OCI-LY7 (cell line): ENCODE measurements at regions not wholly inside any gene's neighbourhood (a gene's known extent, or its start where the extent isn't known, plus 50 kb on each side); places are given as distances from the start of the nearest gene placed in this dataset.

Experiments used
- BruUV-seq: library from RNA; stranded (reverse); fragments of 400-500 nt; replicated peaks from 2 replicates; lab custom pipeline; 2021; lab: Mats Ljungman, UMichigan
- CTCF ChIA-PET: fragments of 300-600 bp; sonication (Branson Sonifier 250); formaldehyde crosslinking; loops from one replicate; lab custom pipeline; 2022; ENCODE audit warnings: antibody characterized with exemption; ENCODE audit not compliant: unreplicated experiment; lab: Charles Lee
- POLR2A ChIA-PET: fragments of 300-600 bp; sonication (Branson Sonifier 250); formaldehyde crosslinking; loops from one replicate; lab custom pipeline; 2022; ENCODE audit warnings: antibody characterized with exemption; lab: Charles Lee
- DNase-seq: peaks from one replicate; pipeline ENCODE4 v3.0.0-alpha.2; 2015; ENCODE audit warnings: low spot score
- H2AFZ ChIP-seq: fragments of 200-600 bp; sonication (generic), shearing (Covaris generic); 2 replicates; pipeline ENCODE4 v1.6.1; 2014; ENCODE audit warnings: mild to moderate bottlenecking, antibody characterized with exemption, low read length, moderate library complexity
- H3K27ac ChIP-seq: fragments of 200-600 bp; sonication (generic); 2 replicates; pipeline ENCODE4 v1.5.1; 2014; ENCODE audit warnings: mixed run types, low read depth, mild to moderate bottlenecking, moderate library complexity, low read length, inconsistent platforms; ENCODE audit not compliant: poor library complexity, severe bottlenecking
- H3K36me3 ChIP-seq: fragments of 200-600 bp; sonication (generic); 2 replicates; pipeline ENCODE4 v1.6.1; 2014; ENCODE audit warnings: mild to moderate bottlenecking, antibody characterized with exemption, low read length, moderate library complexity, mixed read lengths; ENCODE audit not compliant: insufficient read depth
- H3K4me1 ChIP-seq: fragments of 200-600 bp; sonication (generic); 2 replicates; pipeline ENCODE4 v1.5.1; 2014; ENCODE audit warnings: mild to moderate bottlenecking, low read length; ENCODE audit not compliant: insufficient read depth, poor library complexity, severe bottlenecking
- H3K4me2 ChIP-seq: fragments of 200-600 bp; sonication (generic); 2 replicates; pipeline ENCODE4 v1.6.1; 2014; ENCODE audit warnings: mild to moderate bottlenecking, low read length
- H3K4me3 ChIP-seq: fragments of 200-600 bp; sonication (generic); 2 replicates; pipeline ENCODE4 v1.5.1; 2014; ENCODE audit warnings: mild to moderate bottlenecking, low read depth, low read length; ENCODE audit not compliant: poor library complexity, severe bottlenecking
- H3K79me2 ChIP-seq: fragments of 200-600 bp; sonication (generic); 2 replicates; pipeline ENCODE4 v1.6.1; 2016; ENCODE audit warnings: low read depth, mild to moderate bottlenecking, low read length, moderate library complexity, mixed read lengths; ENCODE audit not compliant: insufficient read depth
- H3K9me2 ChIP-seq: fragments of 200-600 bp; sonication (generic); 2 replicates; pipeline ENCODE4 v1.6.1; 2016; ENCODE audit warnings: mild to moderate bottlenecking, low read length, mixed read lengths; ENCODE audit not compliant: insufficient read depth
- H3K9me3 ChIP-seq: fragments of 200-600 bp; sonication (generic); 2 replicates; pipeline ENCODE4 v1.6.1; 2014; ENCODE audit warnings: mild to moderate bottlenecking, mixed run types, low read length, mixed read lengths
- H4K20me1 ChIP-seq: fragments of 200-600 bp; sonication (generic); 2 replicates; pipeline ENCODE4 v1.6.1; 2014; ENCODE audit warnings: mild to moderate bottlenecking, antibody characterized with exemption, low read length, moderate library complexity, mixed read lengths; ENCODE audit not compliant: insufficient read depth
- EZH2phosphoT487 ChIP-seq: fragments of 200-600 bp; sonication (generic); IDR thresholded peaks from 2 replicates; pipeline ENCODE4 v1.6.1; 2018; ENCODE audit warnings: low read depth, borderline replicate concordance, mild to moderate bottlenecking, mixed run types, antibody characterized with exemption, low read length, moderate library complexity, mixed read lengths
- intact Hi-C: fragments of 100-400 bp; cut with micrococcal nuclease; formaldehyde crosslinking; loops from one replicate; pipeline ENCODE4 v1.10.0; 2022; ENCODE audit not compliant: unreplicated experiment
- TF ChIP-seq, protein P1 (sequence below): fragments of 200-600 bp; sonication (generic); conservative IDR thresholded peaks from 2 replicates; pipeline ENCODE4 v1.5.1; 2014; ENCODE audit warnings: mild to moderate bottlenecking, antibody characterized with exemption, low read length, moderate library complexity, mixed read lengths

DNA sequence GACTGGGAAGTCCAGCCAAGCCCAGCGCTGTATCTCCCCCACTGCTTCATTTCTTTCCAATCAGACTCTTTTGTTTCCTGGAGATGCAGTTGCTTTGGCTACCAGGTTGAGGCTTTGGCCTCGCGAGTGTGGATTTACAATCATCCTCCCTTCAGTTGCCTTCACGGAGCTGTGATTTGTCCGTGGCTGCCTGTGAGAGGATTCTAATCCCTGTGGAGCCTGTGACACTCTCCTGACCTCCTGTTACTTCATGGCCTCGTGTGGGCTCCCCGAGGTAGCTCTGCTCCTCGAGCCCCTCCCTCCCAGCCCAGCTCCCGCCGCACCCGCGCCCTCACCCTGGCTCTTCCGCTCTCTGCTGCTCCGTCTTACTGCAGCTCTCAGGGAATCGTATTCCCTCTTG lies 107.2 kb upstream of the STC2 start:
- H3K4me2 ChIP-seq: no peak overlapping the region
- no peak overlapping the region for H3K4me3 ChIP-seq
- no peaks in the 10 kb centered on the region for H3K79me2 ChIP-seq
- no peak overlapping the region for H3K27ac ChIP-seq
- intact Hi-C loops: no loop called here
- TF ChIP-seq EZH2phosphoT487: no peak
- TF ChIP-seq, protein P1, sequence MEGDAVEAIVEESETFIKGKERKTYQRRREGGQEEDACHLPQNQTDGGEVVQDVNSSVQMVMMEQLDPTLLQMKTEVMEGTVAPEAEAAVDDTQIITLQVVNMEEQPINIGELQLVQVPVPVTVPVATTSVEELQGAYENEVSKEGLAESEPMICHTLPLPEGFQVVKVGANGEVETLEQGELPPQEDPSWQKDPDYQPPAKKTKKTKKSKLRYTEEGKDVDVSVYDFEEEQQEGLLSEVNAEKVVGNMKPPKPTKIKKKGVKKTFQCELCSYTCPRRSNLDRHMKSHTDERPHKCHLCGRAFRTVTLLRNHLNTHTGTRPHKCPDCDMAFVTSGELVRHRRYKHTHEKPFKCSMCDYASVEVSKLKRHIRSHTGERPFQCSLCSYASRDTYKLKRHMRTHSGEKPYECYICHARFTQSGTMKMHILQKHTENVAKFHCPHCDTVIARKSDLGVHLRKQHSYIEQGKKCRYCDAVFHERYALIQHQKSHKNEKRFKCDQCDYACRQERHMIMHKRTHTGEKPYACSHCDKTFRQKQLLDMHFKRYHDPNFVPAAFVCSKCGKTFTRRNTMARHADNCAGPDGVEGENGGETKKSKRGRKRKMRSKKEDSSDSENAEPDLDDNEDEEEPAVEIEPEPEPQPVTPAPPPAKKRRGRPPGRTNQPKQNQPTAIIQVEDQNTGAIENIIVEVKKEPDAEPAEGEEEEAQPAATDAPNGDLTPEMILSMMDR: no peak
- ChIA-PET CTCF (no interaction called here), POLR2A (no interaction called here)
- no peaks in the 10 kb centered on the region for H3K9me3 ChIP-seq
- BruUV-seq: no TSS peak
- H3K4me1 ChIP-seq: no peaks in the 10 kb centered on the region
- H3K9me2 ChIP-seq: no peaks in the 10 kb centered on the region
- DNase-seq: no peak
- no peaks in the 10 kb centered on the region for H3K36me3 ChIP-seq
- H2AFZ ChIP-seq: no peak overlapping the region
- no peaks in the 10 kb centered on the region for H4K20me1 ChIP-seq

DNA sequence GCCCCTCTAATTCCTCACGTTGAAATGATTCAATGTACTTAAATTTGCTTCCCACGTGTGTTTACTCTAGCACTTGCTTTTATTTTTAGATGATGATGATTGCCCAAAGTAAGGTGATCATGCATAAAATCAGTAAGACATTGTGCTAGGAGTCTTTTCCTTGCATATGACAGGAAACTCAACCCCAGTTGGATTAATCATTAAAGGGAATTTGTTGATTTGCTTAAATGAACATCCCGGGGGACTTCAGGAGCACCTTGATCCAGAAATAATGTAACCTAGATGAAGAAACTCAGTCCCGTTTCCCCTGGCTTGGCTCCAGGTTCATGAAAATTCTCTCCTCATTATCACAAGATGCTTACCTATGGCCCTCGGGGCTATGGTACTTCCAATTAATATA lies 106.1 kb upstream of the STC2 start:
- ChIA-PET POLR2A (interaction anchor here (0.7 kb wide), 1 partner anchor 901 kb away, joined by 3 read pairs; no protein-coding TSS in a partner anchor), CTCF (no interaction called here)
- no peak overlapping the region for H3K4me2 ChIP-seq
- TF ChIP-seq, protein P1: no peak
- no peak for TF ChIP-seq EZH2phosphoT487
- H3K36me3 ChIP-seq: no peaks in the 10 kb centered on the region
- no peaks in the 10 kb centered on the region for H4K20me1 ChIP-seq
- DNase-seq: no peak
- H3K4me3 ChIP-seq: no peak overlapping the region
- no peak overlapping the region for H2AFZ ChIP-seq
- H3K27ac ChIP-seq: no peak overlapping the region
- H3K79me2 ChIP-seq: no peaks in the 10 kb centered on the region
- H3K9me2 ChIP-seq: no peaks in the 10 kb centered on the region
- H3K9me3 ChIP-seq: no peaks in the 10 kb centered on the region
- intact Hi-C loops: no loop called here
- no TSS peak for BruUV-seq
- no peaks in the 10 kb centered on the region for H3K4me1 ChIP-seq

DNA sequence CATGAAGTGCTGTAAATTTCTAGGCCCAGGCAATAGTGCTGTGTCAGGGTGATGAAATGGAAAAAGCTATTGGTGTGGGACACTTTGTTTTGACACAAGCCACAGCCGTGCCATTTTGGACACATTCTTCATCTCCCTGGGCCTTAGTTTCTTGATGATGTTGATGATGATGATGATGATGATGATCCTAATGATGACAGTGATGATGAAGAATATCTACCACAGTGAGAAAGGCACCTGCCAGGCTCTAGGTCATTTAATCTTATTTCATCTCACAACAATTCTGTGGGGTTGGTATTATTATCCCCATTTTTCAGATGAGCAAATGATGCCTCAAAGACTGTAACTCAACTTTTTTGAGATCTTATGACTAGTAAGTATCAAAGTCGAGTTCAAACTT lies 102.2 kb upstream of the STC2 start:
- Histone ChIP-seq H3K27ac (no peak overlapping the region), H3K4me2 (no peak overlapping the region), H3K36me3 (no peaks in the 10 kb centered on the region), H3K9me3 (no peaks in the 10 kb centered on the region), H3K4me3 (no peak overlapping the region), H3K9me2 (no peaks in the 10 kb centered on the region), H4K20me1 (no peaks in the 10 kb centered on the region), H3K79me2 (no peaks in the 10 kb centered on the region), H3K4me1 (no peaks in the 10 kb centered on the region), H2AFZ (no peak overlapping the region)
- DNase-seq: no peak
- ChIA-PET CTCF (no interaction called here), POLR2A (no interaction called here)
- BruUV-seq: no TSS peak
- intact Hi-C loops: no loop called here
- TF ChIP-seq, protein P1: no peak
- TF ChIP-seq EZH2phosphoT487: no peak
